ENCODE measurements at regions not wholly inside any gene's neighbourhood (a gene's known extent, or its start where the extent isn't known, plus 50 kb on each side); places are given as distances from the start of the nearest gene placed in this dataset.
"Not testable (repeated sequence)": the region's sequence is repeated elsewhere in the genome, so short reads cannot be mapped to it uniquely, and the experiment has no call there.

DNA sequence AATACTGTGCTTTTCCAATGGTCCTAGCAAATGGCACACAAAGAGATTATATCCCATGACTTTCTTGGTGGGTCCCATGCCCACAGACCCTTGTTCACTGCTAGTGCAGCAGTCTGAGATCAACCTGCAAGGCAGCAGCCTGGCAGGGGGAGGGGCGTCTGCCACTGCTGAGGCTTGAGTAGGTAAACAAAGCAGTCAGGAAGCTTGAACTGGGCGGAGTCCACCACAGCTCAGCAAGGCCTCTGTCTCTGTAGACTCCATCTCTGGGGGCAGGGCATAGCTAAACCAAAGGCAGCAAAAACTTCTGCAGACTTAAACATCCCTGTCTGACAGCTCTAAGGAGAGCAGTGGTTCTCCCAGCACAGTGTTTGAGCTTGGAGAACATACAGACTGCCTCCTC is 82.9 kb downstream of the ZNF737 start:
- DNase-seq (ENCODE audit: low read depth), result no peak

DNA sequence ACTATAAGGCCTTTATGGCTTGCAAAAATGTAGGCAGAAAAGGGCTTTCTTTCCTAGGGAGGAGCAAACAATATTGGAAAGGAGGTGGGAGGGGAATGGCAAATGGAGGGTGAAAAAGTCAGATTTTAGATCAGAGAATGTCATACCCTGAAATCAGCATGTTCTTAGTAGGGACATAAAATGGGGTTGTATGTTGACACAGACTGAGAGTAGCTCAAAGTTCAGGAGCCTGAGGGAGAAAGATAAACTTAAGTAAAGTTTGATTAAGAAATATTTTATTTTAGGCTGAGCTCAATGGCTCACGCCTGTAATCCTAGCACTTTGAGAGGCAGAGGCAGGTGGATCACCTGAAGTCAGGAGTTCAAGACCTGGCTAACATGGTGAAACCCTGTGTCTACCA is 83.8 kb downstream of the ZNF737 start:
- DNase-seq (ENCODE audit: low read depth), result no peak

- no peak for DNase-seq (ENCODE audit: low read depth)
Observed at GRCh38 chr19:20479483-20479882, 86.1 kb downstream of the ZNF737 start.

DNA sequence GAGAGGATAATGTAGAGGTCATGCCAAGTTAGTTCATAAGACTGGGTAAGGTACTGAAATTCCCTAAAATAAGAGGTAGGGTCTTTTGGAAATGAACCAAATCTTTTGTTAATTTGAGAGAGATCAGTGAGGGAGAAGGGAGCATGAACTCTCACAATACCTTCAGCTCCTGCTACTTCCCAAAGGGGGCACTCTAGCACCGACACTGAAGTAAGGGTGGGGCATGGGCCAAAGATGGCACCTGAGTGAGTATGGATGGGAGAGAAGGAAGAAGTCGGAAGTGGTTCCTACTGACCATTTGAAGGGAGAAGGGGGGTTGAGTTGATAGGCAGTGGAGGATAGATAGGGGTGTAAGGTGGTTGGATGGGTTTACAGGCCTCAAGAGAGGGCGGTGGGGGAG is 86.6 kb downstream of the ZNF737 start:
- no peak for DNase-seq (ENCODE audit: low read depth)

DNA sequence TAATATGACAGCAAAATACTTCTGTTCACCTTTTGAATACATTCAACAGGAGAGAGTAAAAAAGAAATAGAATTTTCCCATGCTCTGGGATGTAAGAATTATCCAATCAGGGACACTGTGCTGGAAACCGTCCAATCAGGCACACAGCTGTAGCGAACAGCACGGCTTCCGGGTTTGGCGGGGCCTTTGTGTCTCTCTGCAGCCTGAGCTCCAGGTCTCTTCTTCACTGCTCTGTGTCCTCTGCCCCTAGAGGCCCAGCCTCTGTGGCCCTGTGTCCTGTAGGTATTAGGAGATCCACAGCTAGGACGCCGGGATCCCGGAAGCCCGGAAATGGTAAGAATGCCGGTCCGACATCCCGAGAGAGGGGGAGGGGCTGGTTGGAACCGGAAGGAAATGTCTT is 92.7 kb downstream of the ZNF737 start:
- DNase-seq (ENCODE audit: low read depth), result no peak

- DNase-seq (ENCODE audit: low read depth), result no peak
Observed at GRCh38 chr19:20471431-20471830, 94.2 kb downstream of the ZNF737 start.

DNA sequence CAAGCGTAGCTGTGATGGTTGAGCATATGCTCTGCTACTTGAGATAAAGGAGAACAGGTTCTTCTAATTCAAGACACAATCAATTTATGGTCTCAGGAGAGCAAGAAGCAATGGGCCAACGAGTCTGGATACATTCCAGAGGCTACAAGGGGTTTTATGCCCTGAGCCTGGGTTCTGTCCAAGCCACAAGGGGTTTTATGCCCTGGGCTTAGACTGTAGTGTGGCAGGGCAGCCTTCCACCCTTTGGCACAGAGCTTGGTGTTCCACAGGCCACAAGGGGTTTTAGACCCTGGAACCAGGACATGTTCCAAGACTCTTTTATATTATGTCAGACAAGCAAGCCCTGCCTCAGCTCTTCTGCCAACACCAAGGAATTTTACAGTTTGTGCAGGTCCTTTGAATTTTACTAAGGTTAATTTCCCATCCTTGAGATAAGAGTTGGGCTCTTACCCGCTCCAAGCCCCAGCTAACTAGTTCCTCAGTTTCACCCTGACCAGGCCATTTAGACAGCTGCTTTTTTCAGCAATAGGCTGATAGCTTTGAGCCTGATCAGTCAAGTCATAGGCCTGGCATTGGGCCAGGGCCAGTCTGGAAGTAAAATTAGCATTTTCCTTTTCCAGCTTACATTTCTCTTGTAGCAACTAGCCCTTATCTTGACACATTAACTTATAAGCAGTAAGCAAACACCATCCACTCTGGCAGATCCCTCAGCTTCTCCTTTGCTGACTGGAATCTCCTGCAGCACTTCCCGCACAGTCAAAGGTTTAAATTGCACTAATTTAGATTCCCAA is 95.0 kb downstream of the ZNF737 start:
- DNase-seq (ENCODE audit: low read depth), result no peak

GRCh38 chr19:20466638-20466990 is 99.0 kb downstream of the ZNF737 start:
- DNase-seq (ENCODE audit: low read depth), result not testable (repeated sequence)

DNA sequence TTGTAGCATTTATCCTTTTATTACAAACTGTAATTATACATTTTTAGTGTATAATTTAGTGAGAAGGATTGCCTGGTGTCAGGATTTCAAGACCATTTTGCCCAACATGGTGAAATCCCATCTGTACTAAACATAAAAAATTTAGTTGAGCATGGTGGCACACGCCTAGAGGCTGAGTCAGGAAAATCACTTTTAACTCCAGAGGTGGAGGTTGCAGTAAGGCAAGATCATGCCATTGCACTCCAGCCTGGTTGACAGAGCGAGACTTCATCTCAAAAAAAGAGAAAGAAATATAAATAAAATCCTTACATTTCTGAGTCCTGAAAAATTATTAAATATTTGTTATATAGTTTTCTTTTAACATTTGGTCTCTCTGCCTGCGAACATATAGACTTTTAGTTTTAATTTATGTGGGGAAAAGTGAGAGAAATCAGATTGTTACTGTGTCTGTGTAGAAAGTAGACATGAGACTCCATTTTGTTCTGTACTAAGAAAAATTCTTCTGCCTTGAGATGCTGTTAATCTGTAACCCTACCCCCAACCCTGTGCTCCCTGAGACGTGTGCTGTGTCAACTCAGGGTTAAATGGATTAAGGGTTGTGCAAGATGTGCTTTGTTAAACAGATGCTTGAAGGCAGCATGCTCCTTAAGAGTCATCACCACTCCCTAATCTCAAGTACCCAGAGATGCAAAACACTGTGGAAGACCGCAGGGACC is 99.5 kb downstream of the ZNF737 start:
- DNase-seq (ENCODE audit: low read depth), result not testable (repeated sequence)

DNA sequence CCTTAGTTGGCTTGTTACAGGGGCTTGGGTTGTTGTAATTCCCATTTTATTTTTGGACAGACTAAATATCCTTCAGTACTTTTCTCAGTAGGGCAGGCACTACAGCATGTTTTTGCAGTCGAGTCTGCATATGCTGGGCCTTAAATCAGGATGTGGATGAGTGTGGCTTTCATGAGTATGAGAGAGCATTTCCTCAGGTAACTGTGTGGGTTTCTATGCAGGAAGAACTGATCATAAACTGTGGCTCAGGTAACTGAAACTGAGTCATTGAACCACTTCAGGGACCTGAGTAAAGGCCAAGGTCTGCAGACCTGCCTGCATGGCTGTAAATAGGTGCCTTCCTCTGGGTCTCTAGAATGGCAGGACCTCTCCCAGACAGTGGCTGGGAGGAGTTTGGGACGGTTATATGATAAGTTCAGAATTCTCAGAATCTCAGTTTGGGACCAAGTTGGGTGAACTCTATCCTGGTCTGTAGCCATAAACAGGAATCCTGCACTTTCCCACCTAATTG is 112.1 kb downstream of the ZNF737 start:
- no peak for DNase-seq (ENCODE audit: low read depth)

- DNase-seq (ENCODE audit: low read depth), result no peak
Observed at GRCh38 chr19:20444202-20444885, 121.2 kb downstream of the ZNF737 start.

DNA sequence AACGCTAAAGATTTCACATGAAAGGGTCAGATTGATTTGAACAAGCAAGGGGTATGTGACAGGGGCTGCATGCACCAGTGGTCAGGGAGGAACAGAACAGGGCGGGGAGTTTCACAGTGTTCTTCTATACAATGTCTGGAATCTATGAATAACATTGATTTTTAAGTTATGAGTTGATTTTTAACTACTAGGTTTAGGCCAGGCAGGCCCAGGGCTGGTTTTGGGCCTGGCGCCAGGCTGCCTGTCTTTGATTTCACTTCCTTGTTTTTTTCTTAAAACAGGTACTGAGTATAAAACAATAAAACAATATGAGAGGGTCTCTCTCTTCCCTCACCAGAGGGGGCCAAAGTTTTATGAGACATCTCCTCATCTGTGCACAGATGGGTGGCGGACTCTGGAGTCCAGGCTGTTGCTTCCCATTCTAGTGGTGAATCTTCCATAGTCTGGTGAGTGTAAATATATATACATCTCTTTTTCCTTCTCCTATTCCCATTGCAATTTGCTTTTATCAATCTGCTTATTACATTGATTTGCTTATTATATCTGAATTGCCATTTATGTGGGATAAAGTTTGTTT is 133.2 kb downstream of the ZNF737 start:
- not testable (repeated sequence) for DNase-seq (ENCODE audit: low read depth)

DNA sequence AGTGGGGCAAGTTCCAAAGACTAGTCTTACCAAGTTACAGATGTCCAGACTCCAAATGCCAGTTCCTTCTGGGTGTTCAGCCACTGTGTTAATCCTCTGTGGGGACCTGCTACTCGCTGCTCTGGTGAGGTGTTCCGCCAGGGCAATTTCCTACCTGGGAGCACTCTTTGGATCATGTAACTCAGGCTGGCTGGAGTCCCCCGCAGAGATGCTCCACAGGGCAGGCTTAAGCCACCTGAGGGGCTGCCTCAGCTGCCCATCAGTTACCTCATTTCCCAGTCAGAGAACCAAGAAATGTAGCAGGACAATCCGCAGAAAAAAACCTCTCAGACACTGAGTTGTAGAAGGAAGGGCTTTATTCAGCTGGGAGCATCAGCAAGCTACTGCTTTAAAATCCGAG is 133.8 kb downstream of the ZNF737 start:
- no peak for DNase-seq (ENCODE audit: low read depth)

GRCh38 chr19:20423381-20424197 is 142.0 kb downstream of the ZNF737 start:
- DNase-seq (ENCODE audit: low read depth), result peak; percentile 29

- DNase-seq (ENCODE audit: low read depth), result no peak
Observed at GRCh38 chr19:20422216-20423205, 143.1 kb downstream of the ZNF737 start.

GRCh38 chr19:20416661-20417060 is 148.9 kb downstream of the ZNF737 start:
- DNase-seq (ENCODE audit: low read depth), result no peak

GRCh38 chr19:20414120-20414519 is 151.5 kb downstream of the ZNF737 start:
- DNase-seq (ENCODE audit: low read depth), result no peak

- DNase-seq (ENCODE audit: low read depth), result no peak
Observed at GRCh38 chr19:20413705-20414104, 151.9 kb downstream of the ZNF737 start.

GRCh38 chr19:20412846-20413245 is 152.7 kb downstream of the ZNF737 start:
- no peak for DNase-seq (ENCODE audit: low read depth)

GRCh38 chr19:20397292-20397691 is 168.3 kb downstream of the ZNF737 start:
- no peak for DNase-seq (ENCODE audit: low read depth)
